CD8-positive, alpha-beta memory T cell (primary cell): ENCODE measurements at regions not wholly inside any gene's neighbourhood (a gene's known extent, or its start where the extent isn't known, plus 50 kb on each side); places are given as distances from the start of the nearest gene placed in this dataset.

Experiments
- CTCF ChIA-PET: fragments of 350-600 bp; sonication (Branson Sonifier 250); formaldehyde crosslinking; loops from one replicate; lab custom pipeline; 2021; ENCODE audit warnings: antibody characterized with exemption; lab: Charles Lee
- POLR2A ChIA-PET: fragments of 350-600 bp; sonication (Branson Sonifier 250); formaldehyde crosslinking; loops from one replicate; lab custom pipeline; 2021; ENCODE audit warnings: antibody characterized with exemption; lab: Charles Lee
- DNase-seq, 5 donors: peaks; one replicate each; pipeline versions ENCODE4 v3.0.0 to v3.0.0-alpha.2; 2020 to 2022; ENCODE audit warnings: mixed read lengths in 1 of 5
- H3K27ac ChIP-seq: one replicate; pipeline ENCODE4 v1.7.0; 2013; ENCODE audit warnings: low read depth, mild to moderate bottlenecking, low read length, moderate library complexity
- H3K27me3 ChIP-seq: 2 replicates; pipeline ENCODE4 v1.7.0; 2013; ENCODE audit warnings: low read length, mild to moderate bottlenecking; ENCODE audit not compliant: insufficient read depth, poor library complexity, severe bottlenecking
- H3K36me3 ChIP-seq: 2 replicates; pipeline ENCODE4 v1.7.0; 2013; ENCODE audit warnings: mild to moderate bottlenecking, low read length, moderate library complexity; ENCODE audit not compliant: insufficient read depth
- H3K4me1 ChIP-seq: 2 replicates; pipeline ENCODE4 v1.7.0; 2013; ENCODE audit warnings: mild to moderate bottlenecking, low read length, moderate library complexity; ENCODE audit not compliant: insufficient read depth
- H3K4me3 ChIP-seq: 2 replicates; pipeline ENCODE4 v1.7.0; 2013; ENCODE audit warnings: mild to moderate bottlenecking, low read length
- H3K9me3 ChIP-seq: 2 replicates; pipeline ENCODE4 v1.7.0; 2013; ENCODE audit warnings: mild to moderate bottlenecking, low read length
- H3K27ac Mint-ChIP-seq, 8 donors: one replicate each; pipeline ENCODE4 v1.8.0; 2020 to 2021; ENCODE audit warnings: mixed read lengths in 8 of 8, mild to moderate bottlenecking in 6 of 8, inconsistent platforms in 3 of 8, moderate library complexity in 3 of 8
- H3K27me3 Mint-ChIP-seq, 2 donors: one replicate each; pipeline ENCODE4 v1.8.0; 2020 to 2021; ENCODE audit warnings: mixed read lengths in 2 of 2, mild to moderate bottlenecking in 1 of 2, moderate library complexity in 1 of 2
- H3K36me3 Mint-ChIP-seq, 3 donors: one replicate each; pipeline ENCODE4 v1.8.0; 2020 to 2021; ENCODE audit warnings: mixed read lengths in 3 of 3, inconsistent platforms in 1 of 3, mild to moderate bottlenecking in 1 of 3
- H3K4me1 Mint-ChIP-seq, 3 donors: one replicate each; pipeline ENCODE4 v1.8.0; 2020 to 2021; ENCODE audit warnings: mixed read lengths in 3 of 3, inconsistent platforms in 1 of 3, mild to moderate bottlenecking in 1 of 3
- H3K4me3 Mint-ChIP-seq, 7 donors: one replicate each; pipeline ENCODE4 v1.8.0; 2020 to 2021; ENCODE audit warnings: mixed read lengths in 7 of 7, mild to moderate bottlenecking in 6 of 7, moderate library complexity in 4 of 7, inconsistent platforms in 2 of 7
- H3K9me3 Mint-ChIP-seq, 5 donors: one replicate each; pipeline ENCODE4 v1.8.0; 2020 to 2022; ENCODE audit warnings: mixed read lengths in 5 of 5, mild to moderate bottlenecking in 3 of 5, moderate library complexity in 2 of 5, inconsistent platforms in 1 of 5

DNA sequence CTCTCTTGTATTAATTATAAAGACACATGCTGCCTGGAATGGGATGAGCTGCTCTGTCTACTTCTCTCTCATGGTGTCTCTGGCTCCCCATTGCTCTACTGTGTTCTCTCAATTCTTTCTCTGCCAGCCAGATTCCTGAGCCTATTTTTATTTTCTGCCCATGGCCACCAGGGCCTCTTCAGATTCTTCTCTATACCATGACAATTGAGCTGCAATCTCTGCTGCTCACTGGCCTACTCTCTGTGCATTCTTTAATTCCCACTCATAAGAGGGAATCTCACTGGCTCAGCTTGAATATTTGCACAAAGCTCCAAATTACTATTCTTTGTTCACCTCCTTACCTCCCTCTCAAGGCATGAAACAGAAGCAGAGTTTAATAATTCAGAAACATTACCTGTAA is 161.4 kb upstream of the GULP1 start:
- H3K27ac ChIP-seq: no peak overlapping the region
- H3K36me3 ChIP-seq: no peaks in the 10 kb centered on the region
- CTCF ChIA-PET: no interaction called here
- Mint-ChIP-seq H3K9me3 (peaks cover 0 to 13% (median 6%) of the 10 kb centered on the region in 5 donors), H3K36me3 (no peaks in the 10 kb centered on the region), H3K4me3 (no peak overlapping the region), H3K27me3 (no peaks in the 10 kb centered on the region), H3K4me1 (no peaks in the 10 kb centered on the region), H3K27ac (no peak overlapping the region)
- no peaks in the 10 kb centered on the region for H3K27me3 ChIP-seq
- POLR2A ChIA-PET: no interaction called here
- no peaks in the 10 kb centered on the region for H3K4me1 ChIP-seq
- no peaks in the 10 kb centered on the region for H3K9me3 ChIP-seq
- H3K4me3 ChIP-seq: no peak overlapping the region
- no peak for DNase-seq

GRCh38 chr2:188131281-188131680 is 160.4 kb upstream of the GULP1 start:
- ChIA-PET POLR2A (no interaction called here), CTCF (no interaction called here)
- no peaks in the 10 kb centered on the region for H3K4me1 ChIP-seq
- no peaks in the 10 kb centered on the region for H3K9me3 ChIP-seq
- H3K27ac ChIP-seq: no peak overlapping the region
- H3K4me3 ChIP-seq: no peak overlapping the region
- H3K9me3 Mint-ChIP-seq: peaks cover 0 to 15% (median 6%) of the 10 kb centered on the region in 5 donors
- H3K27me3 ChIP-seq: no peaks in the 10 kb centered on the region
- no peak overlapping the region for H3K27ac Mint-ChIP-seq
- no peaks in the 10 kb centered on the region for H3K36me3 ChIP-seq
- no peaks in the 10 kb centered on the region for H3K4me1 Mint-ChIP-seq
- no peak overlapping the region for H3K4me3 Mint-ChIP-seq
- no peak for DNase-seq
- no peaks in the 10 kb centered on the region for H3K36me3 Mint-ChIP-seq
- H3K27me3 Mint-ChIP-seq: no peaks in the 10 kb centered on the region

- H3K4me1 Mint-ChIP-seq: no peaks in the 10 kb centered on the region
- H3K9me3 Mint-ChIP-seq: peaks cover 0 to 21% (median 6%) of the 10 kb centered on the region in 5 donors
- H3K36me3 Mint-ChIP-seq: no peaks in the 10 kb centered on the region
- H3K36me3 ChIP-seq: no peaks in the 10 kb centered on the region
- no peak for DNase-seq
- H3K4me3 Mint-ChIP-seq: no peak overlapping the region
- ChIA-PET CTCF (no interaction called here), POLR2A (no interaction called here)
- no peak overlapping the region for H3K27ac ChIP-seq
- no peak overlapping the region for H3K4me3 ChIP-seq
- no peaks in the 10 kb centered on the region for H3K4me1 ChIP-seq
- no peaks in the 10 kb centered on the region for H3K27me3 Mint-ChIP-seq
- no peak overlapping the region for H3K27ac Mint-ChIP-seq
- H3K27me3 ChIP-seq: no peaks in the 10 kb centered on the region
- H3K9me3 ChIP-seq: no peaks in the 10 kb centered on the region
These were observed 159.3 kb upstream of the GULP1 start for GRCh38 chr2:188132385-188132784.

DNA sequence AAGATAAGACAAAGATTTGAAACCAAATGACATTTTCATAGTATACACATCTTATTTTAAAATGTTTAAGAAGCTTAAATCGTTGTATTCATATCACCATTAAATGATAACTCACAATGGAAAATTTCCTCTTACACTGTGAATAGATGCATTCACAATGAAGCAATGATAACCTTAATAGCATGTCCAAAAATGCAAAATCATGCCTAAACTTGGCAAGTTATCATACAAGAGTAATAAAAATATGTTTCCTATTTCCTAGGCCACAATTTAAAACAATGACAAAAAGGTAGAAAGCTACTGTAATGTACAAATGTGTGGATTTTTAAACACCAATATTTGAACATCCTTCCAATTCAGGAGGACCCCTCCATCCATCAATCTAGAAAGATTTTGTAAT is 157.4 kb upstream of the GULP1 start:
- no peaks in the 10 kb centered on the region for H3K9me3 ChIP-seq
- H3K4me1 Mint-ChIP-seq: no peaks in the 10 kb centered on the region
- no peaks in the 10 kb centered on the region for H3K4me1 ChIP-seq
- H3K27ac ChIP-seq: no peak overlapping the region
- no peaks in the 10 kb centered on the region for H3K27me3 ChIP-seq
- H3K4me3 ChIP-seq: no peak overlapping the region
- no peak overlapping the region for H3K4me3 Mint-ChIP-seq
- ChIA-PET CTCF (no interaction called here), POLR2A (no interaction called here)
- no peak for DNase-seq
- peaks cover 0 to 21% (median 6%) of the 10 kb centered on the region in 5 donors for H3K9me3 Mint-ChIP-seq
- H3K36me3 ChIP-seq: no peaks in the 10 kb centered on the region
- H3K36me3 Mint-ChIP-seq: no peaks in the 10 kb centered on the region
- no peak overlapping the region for H3K27ac Mint-ChIP-seq
- no peaks in the 10 kb centered on the region for H3K27me3 Mint-ChIP-seq

GRCh38 chr2:188138313-188138712 is 153.4 kb upstream of the GULP1 start:
- H3K27ac ChIP-seq: no peak overlapping the region
- Mint-ChIP-seq H3K27ac (no peak overlapping the region), H3K4me3 (no peak overlapping the region), H3K4me1 (no peaks in the 10 kb centered on the region), H3K36me3 (no peaks in the 10 kb centered on the region), H3K27me3 (no peaks in the 10 kb centered on the region), H3K9me3 (peaks cover 0 to 17% (median 3%) of the 10 kb centered on the region in 5 donors)
- no peaks in the 10 kb centered on the region for H3K27me3 ChIP-seq
- CTCF ChIA-PET: no interaction called here
- no peaks in the 10 kb centered on the region for H3K4me1 ChIP-seq
- DNase-seq: no peak
- no peak overlapping the region for H3K4me3 ChIP-seq
- POLR2A ChIA-PET: no interaction called here
- H3K36me3 ChIP-seq: no peaks in the 10 kb centered on the region
- no peaks in the 10 kb centered on the region for H3K9me3 ChIP-seq

- Histone ChIP-seq H3K27me3 (no peaks in the 10 kb centered on the region), H3K27ac (no peak overlapping the region), H3K36me3 (no peaks in the 10 kb centered on the region), H3K4me3 (no peak overlapping the region), H3K9me3 (no peaks in the 10 kb centered on the region), H3K4me1 (no peaks in the 10 kb centered on the region)
- no peak overlapping the region for H3K4me3 Mint-ChIP-seq
- peaks cover 0 to 4% (median 2%) of the 10 kb centered on the region in 5 donors for H3K9me3 Mint-ChIP-seq
- no peaks in the 10 kb centered on the region for H3K36me3 Mint-ChIP-seq
- ChIA-PET CTCF (no interaction called here), POLR2A (no interaction called here)
- DNase-seq: no peak
- H3K27me3 Mint-ChIP-seq: no peaks in the 10 kb centered on the region
- H3K4me1 Mint-ChIP-seq: no peaks in the 10 kb centered on the region
- no peak overlapping the region for H3K27ac Mint-ChIP-seq
These were observed 149.6 kb upstream of the GULP1 start for GRCh38 chr2:188142088-188142487.

GRCh38 chr2:188142636-188143295 is 148.9 kb upstream of the GULP1 start:
- ChIA-PET CTCF (no interaction called here), POLR2A (no interaction called here)
- Mint-ChIP-seq H3K27ac (no peak overlapping the region), H3K4me3 (no peak overlapping the region), H3K9me3 (peaks cover 0 to 4% (median 2%) of the 10 kb centered on the region in 5 donors), H3K36me3 (no peaks in the 10 kb centered on the region), H3K4me1 (no peaks in the 10 kb centered on the region), H3K27me3 (no peaks in the 10 kb centered on the region)
- Histone ChIP-seq H3K27me3 (no peaks in the 10 kb centered on the region), H3K4me1 (no peaks in the 10 kb centered on the region), H3K27ac (no peak overlapping the region), H3K36me3 (no peaks in the 10 kb centered on the region), H3K4me3 (no peak overlapping the region), H3K9me3 (no peaks in the 10 kb centered on the region)
- no peak for DNase-seq

GRCh38 chr2:188145885-188146284 is 145.8 kb upstream of the GULP1 start:
- no peak overlapping the region for H3K4me3 Mint-ChIP-seq
- Histone ChIP-seq H3K4me1 (no peaks in the 10 kb centered on the region), H3K9me3 (no peaks in the 10 kb centered on the region), H3K27me3 (no peaks in the 10 kb centered on the region), H3K4me3 (no peak overlapping the region), H3K27ac (no peak overlapping the region), H3K36me3 (no peaks in the 10 kb centered on the region)
- ChIA-PET POLR2A (no interaction called here), CTCF (no interaction called here)
- no peaks in the 10 kb centered on the region for H3K36me3 Mint-ChIP-seq
- peaks cover 0 to 13% (median 2%) of the 10 kb centered on the region in 5 donors for H3K9me3 Mint-ChIP-seq
- no peak for DNase-seq
- no peaks in the 10 kb centered on the region for H3K4me1 Mint-ChIP-seq
- H3K27me3 Mint-ChIP-seq: no peaks in the 10 kb centered on the region
- H3K27ac Mint-ChIP-seq: no peak overlapping the region
